ENCODE measurements at regions not wholly inside any gene's neighbourhood (a gene's known extent, or its start where the extent isn't known, plus 50 kb on each side); places are given as distances from the start of the nearest gene placed in this dataset.

GRCh38 chr11:33622186-33622585, 78.4 kb downstream of the C11orf91 start:
- TF ChIP-seq, protein P1, sequence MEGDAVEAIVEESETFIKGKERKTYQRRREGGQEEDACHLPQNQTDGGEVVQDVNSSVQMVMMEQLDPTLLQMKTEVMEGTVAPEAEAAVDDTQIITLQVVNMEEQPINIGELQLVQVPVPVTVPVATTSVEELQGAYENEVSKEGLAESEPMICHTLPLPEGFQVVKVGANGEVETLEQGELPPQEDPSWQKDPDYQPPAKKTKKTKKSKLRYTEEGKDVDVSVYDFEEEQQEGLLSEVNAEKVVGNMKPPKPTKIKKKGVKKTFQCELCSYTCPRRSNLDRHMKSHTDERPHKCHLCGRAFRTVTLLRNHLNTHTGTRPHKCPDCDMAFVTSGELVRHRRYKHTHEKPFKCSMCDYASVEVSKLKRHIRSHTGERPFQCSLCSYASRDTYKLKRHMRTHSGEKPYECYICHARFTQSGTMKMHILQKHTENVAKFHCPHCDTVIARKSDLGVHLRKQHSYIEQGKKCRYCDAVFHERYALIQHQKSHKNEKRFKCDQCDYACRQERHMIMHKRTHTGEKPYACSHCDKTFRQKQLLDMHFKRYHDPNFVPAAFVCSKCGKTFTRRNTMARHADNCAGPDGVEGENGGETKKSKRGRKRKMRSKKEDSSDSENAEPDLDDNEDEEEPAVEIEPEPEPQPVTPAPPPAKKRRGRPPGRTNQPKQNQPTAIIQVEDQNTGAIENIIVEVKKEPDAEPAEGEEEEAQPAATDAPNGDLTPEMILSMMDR (IDR thresholded peaks at IDR 0.05), result no peak
- TF ChIP-seq POLR2A (IDR thresholded peaks at IDR 0.05), result no peak

Measured in heart left ventricle (tissue), 13 donors.